Mucosa of descending colon (tissue), 3 donors: ENCODE measurements at regions not wholly inside any gene's neighbourhood (a gene's known extent, or its start where the extent isn't known, plus 50 kb on each side); places are given as distances from the start of the nearest gene placed in this dataset.

Experiments used
- ATAC-seq: fragments of 200-7000 bp; cut with Tn5 transposase; one replicate; pipeline ENCODE4 v1.9.1; 2020; ENCODE audit warnings: mild to moderate bottlenecking, moderate library complexity
- DNase-seq, 3 donors: peaks; one replicate each; pipeline ENCODE4 v3.0.0-alpha.2; 2020
- H3K36me3 ChIP-seq: fragments of 200-600 bp; one replicate; pipeline ENCODE4 v1.8.0; 2021; ENCODE audit warnings: low read depth, mild to moderate bottlenecking
- H3K4me1 ChIP-seq: fragments of 200-600 bp; one replicate; pipeline ENCODE4 v1.8.0; 2021; ENCODE audit warnings: low read depth, mild to moderate bottlenecking
- H3K4me3 ChIP-seq: fragments of 200-600 bp; one replicate; pipeline ENCODE4 v1.8.0; 2021; ENCODE audit warnings: mild to moderate bottlenecking
- H3K9me3 ChIP-seq: fragments of 200-600 bp; one replicate; pipeline ENCODE4 v1.8.0; 2021; ENCODE audit warnings: mild to moderate bottlenecking
- CTCF ChIP-seq: fragments of 200-600 bp; IDR thresholded peaks from one replicate; pipeline ENCODE4 v1.8.0; 2022; ENCODE audit warnings: antibody characterized with exemption, mild to moderate bottlenecking
- intact Hi-C, 2 donors: fragments of 100-400 bp; cut with DNase I in 1 of 2; cut with micrococcal nuclease in 1 of 2; formaldehyde crosslinking; loops; one replicate each; pipeline versions ENCODE4 v1.11.0 to v1.11.1; 2022; cut with DNase I, micrococcal nuclease
- donor health status: DM: no; HTN: no; CAD: no; lungs with moderate emphysema.
- donor health status: DM: no; HTN: no; CAD: no.
- donor health status: DM: no; HTN: yes; CAD: no.

GRCh38 chr2:239674101-239674980 is 273.5 kb upstream of the HDAC4 start:
- no peaks in the 10 kb centered on the region for H3K36me3 ChIP-seq
- ATAC-seq (no peak), DNase-seq (no peak)
- H3K4me1 ChIP-seq, result no peaks in the 10 kb centered on the region
- TF ChIP-seq CTCF, result no peak
- no peak overlapping the region for H3K4me3 ChIP-seq
- intact Hi-C loops, result no loop called here
- no peaks in the 10 kb centered on the region for H3K9me3 ChIP-seq

GRCh38 chr2:239673641-239674040 is 272.8 kb upstream of the HDAC4 start:
- no peak overlapping the region for H3K4me3 ChIP-seq
- H3K36me3 ChIP-seq, result no peaks in the 10 kb centered on the region
- no peaks in the 10 kb centered on the region for H3K9me3 ChIP-seq
- no peak for TF ChIP-seq CTCF
- ATAC-seq (no peak), DNase-seq (no peak)
- intact Hi-C loops, result no loop called here
- H3K4me1 ChIP-seq, result no peaks in the 10 kb centered on the region

GRCh38 chr2:239671916-239672849 is 271.4 kb upstream of the HDAC4 start:
- H3K9me3 ChIP-seq, result no peaks in the 10 kb centered on the region
- no peaks in the 10 kb centered on the region for H3K4me1 ChIP-seq
- ATAC-seq, result no peak
- no peak overlapping the region for H3K4me3 ChIP-seq
- TF ChIP-seq CTCF, result no peak
- no peaks in the 10 kb centered on the region for H3K36me3 ChIP-seq
- intact Hi-C loops, result no loop called here
- DNase-seq, result no peak

GRCh38 chr2:239671471-239671870 is 270.7 kb upstream of the HDAC4 start:
- no peaks in the 10 kb centered on the region for H3K36me3 ChIP-seq
- ATAC-seq, result no peak
- TF ChIP-seq CTCF, result no peak
- no peak for DNase-seq
- H3K4me1 ChIP-seq, result no peaks in the 10 kb centered on the region
- H3K4me3 ChIP-seq, result no peak overlapping the region
- no peaks in the 10 kb centered on the region for H3K9me3 ChIP-seq
- intact Hi-C loops, result no loop called here

GRCh38 chr2:239670463-239671120 is 269.8 kb upstream of the HDAC4 start:
- DNase-seq (no peak), ATAC-seq (no peak)
- Histone ChIP-seq H3K4me3 (no peak overlapping the region), H3K9me3 (no peaks in the 10 kb centered on the region), H3K36me3 (no peaks in the 10 kb centered on the region), H3K4me1 (no peaks in the 10 kb centered on the region)
- TF ChIP-seq CTCF, result no peak
- intact Hi-C loops, result no loop called here
